Coronary artery (tissue), 2 donors: ENCODE measurements at regions not wholly inside any gene's neighbourhood (a gene's known extent, or its start where the extent isn't known, plus 50 kb on each side); places are given as distances from the start of the nearest gene placed in this dataset.

ENCODE experiments used
- DNase-seq: peaks from one replicate; pipeline ENCODE4 v3.0.0-alpha.2; 2017; ENCODE audit warnings: low spot score
- H3K27ac ChIP-seq, 2 donors: fragments of 200-600 bp; sonication (generic); one replicate each; pipeline ENCODE4 v1.5.1; 2016 to 2019
- H3K4me3 ChIP-seq: fragments of 200-600 bp; sonication (generic); 2 replicates; pipeline ENCODE4 v1.5.1; 2016; ENCODE audit warnings: mild to moderate bottlenecking, moderate library complexity
- CTCF ChIP-seq: fragments of 200-600 bp; sonication (generic); IDR thresholded peaks from one replicate; pipeline ENCODE4 v1.5.1; 2019; ENCODE audit warnings: antibody characterized with exemption

GRCh38 chr7:142405122-142405765 is 147.4 kb upstream of the PRSS58 start:
- DNase-seq, result no peak
- no peak for TF ChIP-seq CTCF
- Histone ChIP-seq H3K4me3 (no peak overlapping the region), H3K27ac (no peak overlapping the region)

- TF ChIP-seq CTCF, result no peak
- no peak overlapping the region for H3K27ac ChIP-seq
- no peak for DNase-seq
- no peak overlapping the region for H3K4me3 ChIP-seq
These were observed 144.1 kb upstream of the PRSS58 start for GRCh38 chr7:142401951-142402350.

GRCh38 chr7:142400042-142400533 is 142.2 kb upstream of the PRSS58 start:
- no peak overlapping the region for H3K27ac ChIP-seq
- no peak for DNase-seq
- no peak for TF ChIP-seq CTCF
- no peak overlapping the region for H3K4me3 ChIP-seq

- TF ChIP-seq CTCF, result no peak
These were observed 133.5 kb upstream of the PRSS58 start for GRCh38 chr7:142391191-142391992.

GRCh38 chr7:142389544-142389943 is 131.7 kb upstream of the PRSS58 start:
- TF ChIP-seq CTCF, result no peak
- H3K4me3 ChIP-seq, result no peak overlapping the region
- no peak overlapping the region for H3K27ac ChIP-seq
- no peak for DNase-seq

More at GRCh38 chr7:142391191-142391992, 133.5 kb upstream of the PRSS58 start:
- DNase-seq, result no peak
- H3K4me3 ChIP-seq, result no peak overlapping the region
- no peak overlapping the region for H3K27ac ChIP-seq

- no peak for DNase-seq
- H3K27ac ChIP-seq, result no peak overlapping the region
- H3K4me3 ChIP-seq, result no peak overlapping the region
- no peak for TF ChIP-seq CTCF
These were observed 127.9 kb upstream of the PRSS58 start for GRCh38 chr7:142385491-142386340.
